Esophagus squamous epithelium (tissue), 5 donors: ENCODE measurements at regions not wholly inside any gene's neighbourhood (a gene's known extent, or its start where the extent isn't known, plus 50 kb on each side); places are given as distances from the start of the nearest gene placed in this dataset.

Experiments
- DNase-seq: peaks from one replicate; lab custom pipeline; 2025; lab: John Stamatoyannopoulos, UW
- H3K27ac ChIP-seq, 4 donors: fragments of 200-600 bp; sonication (generic); one replicate each; pipeline ENCODE4 v1.5.1; 2016 to 2019; ENCODE audit warnings: mild to moderate bottlenecking in 1 of 4
- H3K27me3 ChIP-seq, 4 donors: fragments of 200-600 bp; sonication (generic); 1 replicate in 3 of 4; 2 replicates in 1 of 4; pipeline versions ENCODE4 v1.5.1 to v1.6.0; 2017 to 2021; ENCODE audit warnings: antibody characterized with exemption in 1 of 4
- H3K36me3 ChIP-seq, 3 donors: fragments of 200-600 bp; sonication (generic); one replicate each; pipeline ENCODE4 v1.5.1; 2016 to 2019
- H3K4me1 ChIP-seq, 3 donors: fragments of 200-600 bp; sonication (generic); one replicate each; pipeline ENCODE4 v1.5.1; 2017 to 2019
- H3K4me3 ChIP-seq, 4 donors: fragments of 200-600 bp; sonication (generic); 1 replicate in 3 of 4; 2 replicates in 1 of 4; pipeline ENCODE4 v1.5.1; 2016 to 2019; ENCODE audit warnings: mild to moderate bottlenecking in 2 of 4, moderate library complexity in 1 of 4
- H3K9me3 ChIP-seq, 3 donors: fragments of 200-600 bp; sonication (generic); one replicate each; pipeline ENCODE4 v1.5.1; 2016 to 2019
- CTCF ChIP-seq, 6 experiments: fragments of 450-650 bp in 4 of 6; fragments of 200-600 bp in 2 of 6; sonication (generic) in 2 of 6; IDR thresholded peaks; one replicate each; pipeline ENCODE4 v1.5.1; 2016 to 2019; ENCODE audit warnings: antibody characterized with exemption in 6 of 6, mild to moderate bottlenecking in 4 of 6, moderate library complexity in 4 of 6
- POLR2A ChIP-seq, 4 donors: fragments of 450-650 bp; IDR thresholded peaks; one replicate each; pipeline ENCODE4 v1.6.1; 2017; ENCODE audit warnings: antibody characterized with exemption in 4 of 4, mild to moderate bottlenecking in 4 of 4, moderate library complexity in 3 of 4
- WGBS, 2 donors: methylation state at CpG; one replicate each; pipeline ENCODE4 v1.1.5; 2018; 5-methylcytosine and 5-hydroxymethylcytosine counted together
- intact Hi-C: fragments of 100-400 bp; cut with DNase I; formaldehyde crosslinking; loops from one replicate; pipeline ENCODE4 v1.15.0; 2022
- donor health status: DM: yes; HTN: yes; CAD: no.

DNA sequence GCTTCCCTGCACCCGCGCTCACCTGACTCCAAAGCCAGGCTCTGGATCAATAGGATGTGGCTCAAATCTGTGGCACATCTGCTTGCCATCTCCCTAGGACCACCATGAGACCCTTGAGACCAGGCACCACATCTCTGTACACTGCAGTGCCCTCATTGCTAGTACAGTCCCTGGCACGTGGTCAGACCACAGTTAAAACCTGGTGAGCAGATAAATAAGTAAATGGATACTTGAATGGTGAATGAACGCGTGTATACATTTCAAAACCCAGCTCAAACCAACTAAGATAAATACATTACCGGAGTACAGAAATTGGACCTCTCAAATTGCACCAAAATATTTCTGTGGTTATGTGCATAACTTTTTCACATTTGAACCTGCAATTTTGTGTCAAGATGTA, 221.2 kb upstream of the IRX4 start:
- no peak for DNase-seq
- TF ChIP-seq CTCF (IDR thresholded peaks at IDR 0.05): no peak
- TF ChIP-seq POLR2A (IDR thresholded peaks at IDR 0.05): no peak
- Histone ChIP-seq H3K27ac (no peak overlapping the region), H3K27me3 (no peaks in the 10 kb centered on the region), H3K9me3 (no peaks in the 10 kb centered on the region), H3K4me3 (no peak overlapping the region), H3K4me1 (no peaks in the 10 kb centered on the region), H3K36me3 (no peaks in the 10 kb centered on the region)
- 58 to 61% methylated on average over 4 of the region's 6 CpGs for WGBS, 2 donors
- intact Hi-C loops: no loop called here

GRCh38 chr5:2102819-2103776, 220.4 kb upstream of the IRX4 start:
- Histone ChIP-seq H3K4me3 (no peak overlapping the region), H3K9me3 (no peaks in the 10 kb centered on the region), H3K27ac (no peak overlapping the region), H3K27me3 (no peaks in the 10 kb centered on the region), H3K4me1 (no peaks in the 10 kb centered on the region), H3K36me3 (no peaks in the 10 kb centered on the region)
- DNase-seq: no peak
- TF ChIP-seq POLR2A (IDR thresholded peaks at IDR 0.05) (no peak), CTCF (IDR thresholded peaks at IDR 0.05) (no peak)
- intact Hi-C loops: no loop called here
- 80 to 85% methylated on average over 18 to 24 of the region's 36 CpGs for WGBS, 2 donors

- H3K9me3 ChIP-seq: no peaks in the 10 kb centered on the region
- H3K27me3 ChIP-seq: peaks cover 0 to 8% (median 0%) of the 10 kb centered on the region in 4 donors
- 78 to 82% methylated on average over 6 of the region's 6 CpGs for WGBS, 2 donors
- H3K4me3 ChIP-seq: no peak overlapping the region
- no peaks in the 10 kb centered on the region for H3K4me1 ChIP-seq
- TF ChIP-seq POLR2A (IDR thresholded peaks at IDR 0.05) (no peak), CTCF (IDR thresholded peaks at IDR 0.05) (no peak)
- intact Hi-C loops: no loop called here
- H3K27ac ChIP-seq: no peak overlapping the region
- no peaks in the 10 kb centered on the region for H3K36me3 ChIP-seq
- DNase-seq: no peak
Observed at GRCh38 chr5:2101685-2102084, 219.0 kb upstream of the IRX4 start.

DNA sequence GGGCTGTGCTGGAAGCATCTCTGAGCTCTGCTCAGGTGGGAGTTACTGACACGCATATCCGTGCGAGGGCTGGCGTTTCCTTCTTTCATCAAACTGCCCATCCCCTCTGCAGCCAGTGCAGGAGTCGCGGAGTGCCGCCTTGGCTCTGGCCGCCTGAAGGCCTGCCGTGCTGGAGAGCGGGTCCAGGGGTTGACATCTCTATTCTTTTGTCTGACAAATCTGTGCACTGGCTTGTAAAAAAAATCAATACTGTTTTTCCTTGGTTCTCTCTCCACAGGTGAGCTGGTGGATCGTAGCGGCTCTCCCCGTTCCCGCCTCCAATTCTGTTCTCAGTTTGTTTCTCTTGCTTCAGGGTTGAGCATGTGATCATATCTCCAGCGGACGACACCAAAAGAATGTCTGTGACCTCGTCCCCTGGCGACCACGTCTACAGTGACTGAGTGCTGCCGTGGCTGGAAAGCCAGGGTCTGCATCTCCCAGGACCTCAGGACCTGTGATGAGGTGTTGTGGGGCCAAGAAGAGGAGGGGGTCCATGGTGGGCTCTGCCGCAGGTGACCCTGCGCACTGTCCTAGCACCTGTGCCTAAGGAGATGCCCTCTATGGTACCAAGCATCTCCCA, 214.3 kb upstream of the IRX4 start:
- H3K9me3 ChIP-seq: no peaks in the 10 kb centered on the region
- H3K4me1 ChIP-seq: peaks cover 0 to 16% (median 0%) of the 10 kb centered on the region in 3 donors
- 46 to 76% methylated on average over 16 to 21 of the region's 22 CpGs for WGBS, 2 donors
- no peak overlapping the region for H3K27ac ChIP-seq
- no peaks in the 10 kb centered on the region for H3K36me3 ChIP-seq
- peaks cover 0 to 11% (median 0%) of the 10 kb centered on the region in 4 donors for H3K27me3 ChIP-seq
- intact Hi-C loops: no loop called here
- TF ChIP-seq POLR2A (IDR thresholded peaks at IDR 0.05) (no peak), CTCF (IDR thresholded peaks at IDR 0.05) (no peak)
- H3K4me3 ChIP-seq: no peak overlapping the region
- DNase-seq: no peak

- Histone ChIP-seq H3K27me3 (peaks cover 0 to 11% (median 0%) of the 10 kb centered on the region in 4 donors), H3K4me3 (no peak overlapping the region), H3K27ac (peak overlapping the region; percentile 70 to 91 (median 84)), H3K9me3 (no peaks in the 10 kb centered on the region), H3K4me1 (peaks cover 0 to 16% (median 0%) of the 10 kb centered on the region in 3 donors), H3K36me3 (no peaks in the 10 kb centered on the region)
- 92 to 95% methylated on average over 10 to 11 of the region's 12 CpGs for WGBS, 2 donors
- intact Hi-C loops: no loop called here
- no peak for DNase-seq
- TF ChIP-seq POLR2A (IDR thresholded peaks at IDR 0.05) (no peak), CTCF (IDR thresholded peaks at IDR 0.05) (no peak)
Observed at GRCh38 chr5:2095011-2095410, 212.3 kb upstream of the IRX4 start.
